H1 (cell line): ENCODE measurements at regions not wholly inside any gene's neighbourhood (a gene's known extent, or its start where the extent isn't known, plus 50 kb on each side); places are given as distances from the start of the nearest gene placed in this dataset.

ENCODE experiments used
- CTCF ChIA-PET: fragments of 300-600 bp; sonication (Branson Sonifier 250); formaldehyde crosslinking; loops from one replicate; lab custom pipeline; 2021; ENCODE audit not compliant: partially characterized antibody; lab: Charles Lee
- POLR2A ChIA-PET: fragments of 300-600 bp; sonication (Branson Sonifier 250); formaldehyde crosslinking; loops from one replicate; lab custom pipeline; 2021; ENCODE audit warnings: inconsistent platforms; ENCODE audit not compliant: partially characterized antibody; lab: Charles Lee
- DNase-seq, 2 experiments: peaks; one replicate each; pipeline versions ENCODE4 v3.0.0 to v3.0.0-alpha.2; 2010 to 2022; ENCODE audit warnings: low spot score in 2 of 2, low read depth in 1 of 2, mixed read lengths in 1 of 2
- FAIRE-seq: peaks from 2 replicates; lab custom pipeline; 2011; peaks lifted over from hg19 to GRCh38; lab: Jason Lieb, UNC
- H2AFZ ChIP-seq: 2 replicates; pipeline ENCODE4 v1.8.1; 2012; ENCODE audit warnings: low read length, inconsistent platforms
- H2AK5ac ChIP-seq: 2 replicates; pipeline ENCODE4 v1.6.1; 2013; ENCODE audit warnings: low read depth, low read length
- H2BK120ac ChIP-seq: replicated peaks from 2 replicates; pipeline ENCODE3; 2013; ENCODE audit warnings: low read depth, low read length, inconsistent platforms
- H2BK12ac ChIP-seq: 2 replicates; pipeline ENCODE4 v1.6.1; 2013; ENCODE audit warnings: low read depth, low read length
- H2BK15ac ChIP-seq: 2 replicates; pipeline ENCODE4 v1.6.1; 2013; ENCODE audit warnings: low read length
- H2BK20ac ChIP-seq: 2 replicates; pipeline ENCODE4 v1.6.1; 2013; ENCODE audit warnings: low read length
- H2BK5ac ChIP-seq: 2 replicates; pipeline ENCODE4 v1.6.1; 2013; ENCODE audit warnings: low read depth, low read length
- H3K14ac ChIP-seq: 2 replicates; pipeline ENCODE4 v1.6.1; 2013; ENCODE audit warnings: inconsistent platforms; ENCODE audit not compliant: insufficient read length
- H3K18ac ChIP-seq: 2 replicates; pipeline ENCODE4 v1.6.1; 2013; ENCODE audit warnings: low read length; ENCODE audit errors: extremely low read depth
- H3K23ac ChIP-seq: 2 replicates; pipeline ENCODE4 v1.6.1; 2013; ENCODE audit warnings: inconsistent platforms; ENCODE audit not compliant: insufficient read length
- H3K23me2 ChIP-seq: 2 replicates; pipeline ENCODE4 v1.6.1; 2013; ENCODE audit warnings: low read depth, low read length
- H3K27ac ChIP-seq: 2 replicates; pipeline ENCODE4 v1.6.1; 2011; ENCODE audit warnings: low read depth, low read length, inconsistent platforms
- H3K27me3 ChIP-seq, 4 experiments: replicated peaks in 1 of 4; 1 replicate in 1 of 4; 2 replicates in 3 of 4; pipeline versions ENCODE4 v1.6.1 to v1.8.1; 2011 to 2013; ENCODE audit warnings: low read length in 3 of 4, mild to moderate bottlenecking in 3 of 4, inconsistent platforms in 2 of 4, mixed read lengths in 2 of 4, moderate library complexity in 1 of 4; ENCODE audit not compliant: control insufficient read depth in 3 of 4, insufficient read depth in 3 of 4; ENCODE audit errors: extremely low read depth in 1 of 4
- H3K36me3 ChIP-seq, 4 experiments: 2 replicates each; pipeline versions ENCODE4 v1.6.1 to v1.8.1; 2011 to 2013; ENCODE audit warnings: mild to moderate bottlenecking in 4 of 4, low read length in 3 of 4, moderate library complexity in 2 of 4, control low read depth in 1 of 4, inconsistent platforms in 1 of 4; ENCODE audit not compliant: insufficient read depth in 4 of 4, control insufficient read depth in 2 of 4
- H3K4ac ChIP-seq: replicated peaks from 2 replicates; pipeline ENCODE3; 2013; ENCODE audit warnings: low read length, low read depth, mixed read lengths, inconsistent platforms; ENCODE audit not compliant: insufficient read length
- H3K4me1 ChIP-seq, 4 experiments: replicated peaks in 1 of 4; 1 replicate in 1 of 4; 2 replicates in 3 of 4; pipeline versions ENCODE4 v1.6.1 to v1.8.1; 2011 to 2013; ENCODE audit warnings: low read length in 3 of 4, inconsistent platforms in 2 of 4, mixed read lengths in 1 of 4; ENCODE audit not compliant: insufficient read depth in 4 of 4, control insufficient read depth in 3 of 4
- H3K4me2 ChIP-seq, 2 experiments: 2 replicates each; pipeline versions ENCODE4 v1.6.1 to v1.8.1; 2011 to 2013; ENCODE audit warnings: low read depth in 2 of 2, low read length in 2 of 2, control low read depth in 1 of 2, inconsistent platforms in 1 of 2, mild to moderate bottlenecking in 1 of 2; ENCODE audit not compliant: insufficient read depth in 1 of 2
- H3K4me3 ChIP-seq, 4 experiments: fragments of 200-600, 300-600 bp in 1 of 4; sonication (generic), shearing (Covaris generic), sonication (Bioruptor Twin) in 1 of 4; 2 replicates each; pipeline versions ENCODE4 v1.5.1 to v1.8.1; 2011 to 2016; ENCODE audit warnings: low read length in 4 of 4, low read depth in 3 of 4, control low read depth in 2 of 4, inconsistent platforms in 2 of 4, mild to moderate bottlenecking in 2 of 4, mixed read lengths in 1 of 4, moderate library complexity in 1 of 4; ENCODE audit not compliant: insufficient read depth in 2 of 4; ENCODE audit errors: extremely low read depth in 1 of 4
- H3K56ac ChIP-seq: replicated peaks from 2 replicates; pipeline ENCODE3; 2013; ENCODE audit warnings: low read depth, mild to moderate bottlenecking, mixed read lengths, low read length, inconsistent platforms; ENCODE audit not compliant: insufficient read length
- H3K79me1 ChIP-seq: 2 replicates; pipeline ENCODE4 v1.6.1; 2013; ENCODE audit warnings: low read depth, low read length, control low read depth
- H3K79me2 ChIP-seq, 2 experiments: 2 replicates each; pipeline versions ENCODE4 v1.6.1 to v1.8.1; 2012 to 2013; ENCODE audit warnings: low read length in 2 of 2, mild to moderate bottlenecking in 2 of 2, inconsistent platforms in 1 of 2; ENCODE audit not compliant: insufficient read depth in 2 of 2, control insufficient read depth in 1 of 2
- H3K9ac ChIP-seq, 4 experiments: replicated peaks in 1 of 4; 1 replicate in 1 of 4; 2 replicates in 3 of 4; pipeline versions ENCODE4 v1.6.1 to v1.8.1; 2011 to 2013; ENCODE audit warnings: low read depth in 3 of 4, low read length in 3 of 4, control low read depth in 2 of 4, mild to moderate bottlenecking in 2 of 4, moderate library complexity in 2 of 4, inconsistent platforms in 1 of 4; ENCODE audit errors: extremely low read depth in 1 of 4
- H3K9me3 ChIP-seq, 2 experiments: 2 replicates each; pipeline versions ENCODE4 v1.6.1 to v1.8.1; 2012 to 2013; ENCODE audit warnings: mild to moderate bottlenecking in 2 of 2, moderate library complexity in 2 of 2, control low read depth in 1 of 2, inconsistent platforms in 1 of 2, low read depth in 1 of 2, low read length in 1 of 2, mixed read lengths in 1 of 2; ENCODE audit not compliant: insufficient read depth in 2 of 2
- H4K20me1 ChIP-seq, 2 experiments: replicated peaks in 1 of 2; 2 replicates each; pipeline versions ENCODE3 to v1.8.1; 2011 to 2013; ENCODE audit warnings: inconsistent platforms in 2 of 2, low read length in 2 of 2, mild to moderate bottlenecking in 1 of 2; ENCODE audit not compliant: insufficient read depth in 2 of 2, control insufficient read depth in 1 of 2
- H4K5ac ChIP-seq: 2 replicates; pipeline ENCODE4 v1.6.1; 2013; ENCODE audit warnings: low read length, low read depth, mixed read lengths, inconsistent platforms; ENCODE audit not compliant: insufficient read length
- H4K8ac ChIP-seq: 2 replicates; pipeline ENCODE4 v1.8.0; 2013; ENCODE audit warnings: mild to moderate bottlenecking, moderate library complexity, low read length, inconsistent platforms; ENCODE audit not compliant: insufficient read depth; ENCODE audit errors: extremely low read depth
- H4K91ac ChIP-seq: replicated peaks from 2 replicates; pipeline ENCODE3; 2013; ENCODE audit warnings: low read length, mixed read lengths, inconsistent platforms; ENCODE audit not compliant: insufficient read length
- CHD2 ChIP-seq: IDR thresholded peaks from 2 replicates; pipeline ENCODE4 v1.6.1; 2012; ENCODE audit warnings: low read length, improper control_type of control experiment
- CTBP2 ChIP-seq: IDR thresholded peaks from 2 replicates; pipeline ENCODE4 v1.7.0; 2011; ENCODE audit warnings: borderline replicate concordance, mild to moderate bottlenecking, moderate library complexity, mixed read lengths, low read length; ENCODE audit not compliant: insufficient read depth, insufficient read length
- CTCF ChIP-seq, 3 experiments: IDR thresholded peaks; 1 replicate in 2 of 3; 2 replicates in 1 of 3; pipeline versions ENCODE4 v1.5.1 to v1.6.1; 2011; ENCODE audit warnings: low read length in 3 of 3, mild to moderate bottlenecking in 3 of 3, inconsistent platforms in 2 of 3, low read depth in 1 of 3, moderate library complexity in 1 of 3; ENCODE audit not compliant: insufficient read depth in 1 of 3; ENCODE audit errors: control extremely low read depth in 1 of 3
- GABPA ChIP-seq: IDR thresholded peaks from 2 replicates; pipeline ENCODE4 v1.6.1; 2011; ENCODE audit warnings: mild to moderate bottlenecking, low read length, moderate library complexity, borderline replicate concordance; ENCODE audit not compliant: insufficient read depth
- KDM1A ChIP-seq: fragments of 200-600, 300-600 bp; sonication (generic); IDR thresholded peaks from 2 replicates; pipeline ENCODE4 v1.7.1; 2016; ENCODE audit warnings: mild to moderate bottlenecking, low read length, borderline replicate concordance
- NRF1 ChIP-seq: IDR thresholded peaks from 2 replicates; pipeline ENCODE4 v1.6.1; 2011; ENCODE audit warnings: mild to moderate bottlenecking, low read depth, low read length, improper control_type of control experiment
- RXRA ChIP-seq: IDR thresholded peaks from 2 replicates; pipeline ENCODE4 v1.6.1; 2011; ENCODE audit warnings: low read depth, mild to moderate bottlenecking, low read length, moderate library complexity; ENCODE audit not compliant: insufficient read depth
- SUZ12 ChIP-seq: fragments of 200-600 bp; sonication (generic); IDR thresholded peaks from 2 replicates; pipeline ENCODE4 v1.6.1; 2012; ENCODE audit warnings: mild to moderate bottlenecking, inconsistent platforms, low read length, moderate library complexity, mixed read lengths
- TAF1 ChIP-seq: IDR thresholded peaks from 2 replicates; pipeline ENCODE4 v1.6.1; 2011; ENCODE audit warnings: mild to moderate bottlenecking, low read depth, low read length
- TCF12 ChIP-seq: IDR thresholded peaks from 2 replicates; pipeline ENCODE4 v1.6.1; 2011; ENCODE audit warnings: low read depth, mild to moderate bottlenecking, low read length
- USF2 ChIP-seq: IDR thresholded peaks from 2 replicates; pipeline ENCODE4 v1.6.1; 2011; ENCODE audit warnings: low read length, improper control_type of control experiment
- WGBS, 2 experiments: shearing (Covaris generic) in 1 of 2; methylation state at CpG; one replicate each; pipeline versions ENCODE4 v1.1.6 to v1.1.7; 2013 to 2015; ENCODE audit warnings: low lambda C conversion rate in 2 of 2, mixed read lengths in 2 of 2, inconsistent platforms in 1 of 2, low coverage in 1 of 2, missing lambda C conversion rate in 1 of 2; ENCODE audit not compliant: insufficient replicate concordance in 2 of 2, insufficient coverage in 1 of 2, insufficient read length in 1 of 2; ENCODE audit errors: extremely low coverage in 1 of 2, missing lambda C conversion rate in 1 of 2; 5-methylcytosine and 5-hydroxymethylcytosine counted together

- H3K18ac ChIP-seq: no peak overlapping the region
- H2BK120ac ChIP-seq: no peak overlapping the region
- no peak overlapping the region for H2AK5ac ChIP-seq
- H3K23ac ChIP-seq: no peak overlapping the region
- 94% methylated on average over 5 of the region's 5 CpGs; no CpG with 5 or more reads in 1 of the 2 experiments for WGBS, 2 experiments
- FAIRE-seq (no peak), DNase-seq (no peak)
- no peaks in the 10 kb centered on the region for H3K36me3 ChIP-seq
- no peak overlapping the region for H3K27ac ChIP-seq
- H3K4ac ChIP-seq: no peak overlapping the region
- no peak overlapping the region for H2BK5ac ChIP-seq
- peaks cover 0 to 2% (median 0%) of the 10 kb centered on the region in 4 experiments; a peak in 1 of 7 replicates for H3K4me1 ChIP-seq
- no peak overlapping the region for H4K91ac ChIP-seq
- no peak overlapping the region for H3K4me3 ChIP-seq
- H3K56ac ChIP-seq: no peak overlapping the region
- H4K5ac ChIP-seq: no peak overlapping the region
- H2BK12ac ChIP-seq: no peak overlapping the region
- no peaks in the 10 kb centered on the region; a peak in 1 of 4 replicates for H3K9me3 ChIP-seq
- no peaks in the 10 kb centered on the region for H3K79me2 ChIP-seq
- no peaks in the 10 kb centered on the region for H3K27me3 ChIP-seq
- ChIA-PET CTCF (interaction anchor here (0.6 to 2.1 kb wide), 5 partner anchors 20 to 702 kb away, joined by 3 to 4 read pairs (median 3); no protein-coding TSS in a partner anchor), POLR2A (no interaction called here)
- no peak overlapping the region for H3K14ac ChIP-seq
- no peak overlapping the region for H3K9ac ChIP-seq
- H4K8ac ChIP-seq: no peak overlapping the region
- H2AFZ ChIP-seq: no peak overlapping the region
- H4K20me1 ChIP-seq: no peaks in the 10 kb centered on the region
- H3K79me1 ChIP-seq: no peaks in the 10 kb centered on the region
- H2BK20ac ChIP-seq: no peak overlapping the region
- H2BK15ac ChIP-seq: no peak overlapping the region
- H3K23me2 ChIP-seq: no peaks in the 10 kb centered on the region
- H3K4me2 ChIP-seq: no peak overlapping the region
- no peak for TF ChIP-seq USF2
- TF ChIP-seq RXRA: no peak
- TF ChIP-seq TAF1: no peak
- no peak for TF ChIP-seq CHD2
- no peak for TF ChIP-seq GABPA
- no peak for TF ChIP-seq TCF12
- TF ChIP-seq SUZ12: no peak
- TF ChIP-seq KDM1A: no peak
- no peak for TF ChIP-seq CTCF (IDR thresholded peaks at IDR 0.05; ENCODE audit: control extremely low read depth in 1 of 3, insufficient read depth in 1 of 3, low read depth in 1 of 3, low read length in 3 of 3)
- TF ChIP-seq CTBP2: no peak
- TF ChIP-seq NRF1: no peak
Observed at GRCh38 chr17:34098699-34099098, 156.4 kb upstream of the CCL2 start.
